Omental fat pad (tissue), 3 donors: ENCODE measurements at regions not wholly inside any gene's neighbourhood (a gene's known extent, or its start where the extent isn't known, plus 50 kb on each side); places are given as distances from the start of the nearest gene placed in this dataset.

Experiments
- ATAC-seq: fragments of 150-250 bp; one replicate; pipeline ENCODE4 v1.9.1; 2016; ENCODE audit warnings: mild to moderate bottlenecking, moderate library complexity; ENCODE audit not compliant: low FRiP score
- DNase-seq: peaks from one replicate; pipeline ENCODE4 v3.0.0-alpha.2; 2019; ENCODE audit warnings: low spot score
- CTCF ChIP-seq, 3 donors: fragments of 450-650 bp; IDR thresholded peaks; one replicate each; pipeline ENCODE4 v1.5.1; 2016 to 2017; ENCODE audit warnings: antibody characterized with exemption in 3 of 3, mild to moderate bottlenecking in 3 of 3, moderate library complexity in 2 of 3

DNA sequence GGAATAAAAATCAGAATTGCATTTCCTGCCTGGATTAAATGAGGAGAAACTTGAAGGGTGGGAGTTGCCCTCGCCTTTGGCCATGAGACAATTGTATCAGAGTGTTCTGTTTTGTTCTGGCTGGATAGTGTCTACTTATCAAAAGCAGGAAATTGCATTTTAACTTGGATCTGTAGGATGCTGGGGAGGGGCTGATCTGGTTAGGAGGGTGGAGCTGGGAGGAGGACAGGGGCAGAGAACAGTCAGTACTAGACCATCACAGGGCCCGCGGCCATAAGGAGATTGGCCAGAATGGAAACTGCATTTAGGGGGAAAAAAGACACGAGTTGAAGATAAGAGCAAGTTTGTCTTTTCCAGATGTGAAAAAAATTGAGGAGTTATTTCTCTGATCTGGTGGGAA lies 199.1 kb upstream of the POU3F3 start:
- DNase-seq, result no peak
- no peak for TF ChIP-seq CTCF (IDR thresholded peaks at IDR 0.05)
- ATAC-seq, result no peak

GRCh38 chr2:104656571-104657163 lies 197.2 kb upstream of the POU3F3 start:
- TF ChIP-seq CTCF (IDR thresholded peaks at IDR 0.05), result no peak
- no peak for ATAC-seq
- DNase-seq, result no peak

GRCh38 chr2:104658144-104658835 lies 195.6 kb upstream of the POU3F3 start:
- no peak for DNase-seq
- ATAC-seq, result no peak
- TF ChIP-seq CTCF (IDR thresholded peaks at IDR 0.05), result no peak

DNA sequence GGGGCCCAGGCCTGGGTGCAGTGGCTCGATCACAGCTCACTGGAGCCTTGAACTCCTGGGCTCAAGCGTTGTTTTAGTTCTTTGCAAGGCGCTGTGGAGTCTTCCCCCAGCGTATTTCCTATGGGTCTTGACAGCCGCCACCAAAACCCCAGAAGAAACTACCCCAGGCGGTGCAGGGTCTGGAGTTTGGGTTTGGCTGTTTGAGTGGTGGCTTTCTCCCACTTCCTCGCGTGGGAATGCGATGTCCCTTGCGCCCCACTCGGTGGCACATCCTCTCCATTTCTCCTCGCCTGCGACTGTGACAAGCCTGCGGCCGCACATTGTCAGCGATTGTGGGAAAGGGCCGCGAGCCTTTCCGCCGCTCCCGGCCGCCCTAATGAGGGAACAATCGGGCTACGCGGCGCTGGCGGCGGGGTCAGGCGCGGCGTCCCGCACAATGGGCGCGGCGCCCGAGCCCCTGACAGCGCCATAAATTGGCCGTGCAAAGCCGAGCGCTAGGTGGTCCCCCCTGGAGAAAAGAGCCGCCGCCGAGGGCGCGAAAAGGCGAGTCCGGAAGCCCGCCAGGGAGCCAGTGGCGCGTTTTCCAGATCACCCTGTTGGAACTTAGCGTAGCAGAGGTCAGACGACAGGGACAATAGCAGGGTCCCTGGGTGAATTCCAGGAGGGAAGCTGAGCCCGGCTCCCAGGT lies 194.9 kb upstream of the POU3F3 start:
- ATAC-seq (no peak), DNase-seq (no peak)
- no peak for TF ChIP-seq CTCF (IDR thresholded peaks at IDR 0.05)

DNA sequence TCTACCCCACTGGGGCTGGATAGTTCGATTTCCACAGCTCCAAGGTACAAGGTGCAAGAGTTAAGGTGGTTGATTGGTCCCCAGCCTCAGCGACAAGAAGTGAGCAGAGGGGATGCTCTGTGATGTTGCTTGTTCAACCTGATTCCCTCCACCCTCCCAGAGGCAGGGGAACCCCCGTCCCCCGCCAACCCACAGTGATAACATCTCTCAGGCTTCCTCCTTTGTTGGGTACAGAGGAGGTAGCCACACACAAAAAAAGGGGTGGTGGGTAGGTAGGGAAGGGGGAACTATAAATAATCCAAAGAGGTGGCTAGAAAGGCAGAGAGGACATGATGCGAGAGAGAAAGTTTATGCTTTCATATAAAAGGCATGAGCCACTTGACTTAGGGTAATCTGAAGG lies 192.9 kb upstream of the POU3F3 start:
- ATAC-seq, result no peak
- no peak for TF ChIP-seq CTCF (IDR thresholded peaks at IDR 0.05)

DNA sequence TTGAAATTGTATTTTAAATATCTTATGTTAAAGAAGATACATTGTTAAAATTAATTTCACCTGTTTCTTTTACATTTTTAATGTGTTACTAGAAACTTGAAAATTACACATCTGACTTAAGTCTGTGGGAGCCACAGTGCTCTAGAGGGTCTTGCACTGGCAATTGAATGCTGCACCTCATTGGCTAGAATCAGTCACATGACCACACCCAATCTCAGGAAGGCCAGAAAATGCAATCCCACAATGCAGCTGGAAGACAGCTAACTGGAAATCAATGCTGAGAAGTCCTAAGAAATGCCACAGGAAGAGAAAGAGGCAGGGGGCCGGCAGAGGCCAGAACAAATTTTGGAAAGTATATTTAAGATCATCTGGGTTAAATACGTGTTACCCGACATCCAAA lies 189.2 kb upstream of the POU3F3 start:
- no peak for TF ChIP-seq CTCF (IDR thresholded peaks at IDR 0.05)
- ATAC-seq (no peak), DNase-seq (no peak)

More for the DNA sequence above, 192.9 kb upstream of the POU3F3 start:
- no peak for DNase-seq
